HG02885 (cell line): ENCODE measurements at regions not wholly inside any gene's neighbourhood (a gene's known extent, or its start where the extent isn't known, plus 50 kb on each side); places are given as distances from the start of the nearest gene placed in this dataset.
A peak's percentile ranks its signal among the peaks of the same experiment; 100 is the strongest.
"Not testable (repeated sequence)": the region's sequence is repeated elsewhere in the genome, so short reads cannot be mapped to it uniquely, and the experiment has no call there.

Source experiments
- ATAC-seq: cut with Tn5 transposase; IDR thresholded peaks from one replicate; pipeline ENCODE4 v1.9.1; 2021; ENCODE audit warnings: mild to moderate bottlenecking; ENCODE audit not compliant: unreplicated experiment, poor library complexity

- ATAC-seq = not testable (repeated sequence)
These were observed 742.5 kb downstream of the SPATA31A1 start for GRCh38 chr9:40097992-40098391.

- ATAC-seq = peak; percentile 88
These were observed 750.7 kb downstream of the SPATA31A1 start for GRCh38 chr9:40106003-40106782.

- not testable (repeated sequence) for ATAC-seq
These were observed 751.3 kb downstream of the SPATA31A1 start for GRCh38 chr9:40106783-40107248.

GRCh38 chr9:40107251-40107650 lies 751.8 kb downstream of the SPATA31A1 start:
- not testable (repeated sequence) for ATAC-seq

GRCh38 chr9:40108465-40108864 lies 753.0 kb downstream of the SPATA31A1 start:
- ATAC-seq = not testable (repeated sequence)

- ATAC-seq = not testable (repeated sequence)
These were observed 755.3 kb downstream of the SPATA31A1 start for GRCh38 chr9:40110751-40111150.

- ATAC-seq = not testable (repeated sequence)
These were observed 756.1 kb downstream of the SPATA31A1 start for GRCh38 chr9:40111571-40111970.

- ATAC-seq = not testable (repeated sequence)
These were observed 775.1 kb downstream of the SPATA31A1 start for GRCh38 chr9:40130598-40130997.

GRCh38 chr9:40169204-40169603 lies 813.7 kb downstream of the SPATA31A1 start:
- peak; percentile 93 for ATAC-seq

- not testable (repeated sequence) for ATAC-seq
These were observed 817.8 kb downstream of the SPATA31A1 start for GRCh38 chr9:40173316-40173715.

GRCh38 chr9:40174035-40174434 lies 818.6 kb downstream of the SPATA31A1 start:
- ATAC-seq = not testable (repeated sequence)

- not testable (repeated sequence) for ATAC-seq
These were observed 821.9 kb downstream of the SPATA31A1 start for GRCh38 chr9:40177403-40177802.

GRCh38 chr9:40191403-40191802 lies 835.9 kb downstream of the SPATA31A1 start:
- ATAC-seq = not testable (repeated sequence)

- ATAC-seq = not testable (repeated sequence)
These were observed 836.7 kb downstream of the SPATA31A1 start for GRCh38 chr9:40192162-40192561.

GRCh38 chr9:40196165-40196714 lies 840.8 kb downstream of the SPATA31A1 start:
- ATAC-seq = not testable (repeated sequence)

GRCh38 chr9:40196803-40197202 lies 841.3 kb downstream of the SPATA31A1 start:
- not testable (repeated sequence) for ATAC-seq

GRCh38 chr9:40221596-40222233 lies 866.2 kb downstream of the SPATA31A1 start:
- ATAC-seq = not testable (repeated sequence)

- peak; percentile 64 for ATAC-seq
These were observed 867.2 kb downstream of the SPATA31A1 start for GRCh38 chr9:40222617-40223200.

- ATAC-seq = not testable (repeated sequence)
These were observed 867.9 kb downstream of the SPATA31A1 start for GRCh38 chr9:40223353-40223752.
